ENCODE measurements at regions not wholly inside any gene's neighbourhood (a gene's known extent, or its start where the extent isn't known, plus 50 kb on each side); places are given as distances from the start of the nearest gene placed in this dataset.

- TF ChIP-seq CTCF (conservative IDR thresholded peaks at IDR 0.05 in 1 of 2, IDR thresholded peaks at IDR 0.05 in 1 of 2; ENCODE audit: extremely low read depth in 1 of 2, insufficient read depth in 1 of 2, low read depth in 1 of 2, low read length in 2 of 2) (no peak), EZH2 (IDR thresholded peaks at IDR 0.05; ENCODE audit: borderline replicate concordance, low read length) (no peak)
Observed at GRCh38 chr5:87541676-87542075, 128.9 kb upstream of the CCNH start.
